K562 (cell line): ENCODE measurements at regions not wholly inside any gene's neighbourhood (a gene's known extent, or its start where the extent isn't known, plus 50 kb on each side); places are given as distances from the start of the nearest gene placed in this dataset.

Experiments
- ATAC-seq: fragments of 200-7000 bp; cut with Tn5 transposase; 3 replicates; pipeline ENCODE4 v1.9.1; 2020; ENCODE audit warnings: moderate library complexity
- BruUV-seq: library from RNA; stranded (reverse); fragments of 400-500 nt; replicated peaks from 2 replicates; lab custom pipeline; 2021; lab: Mats Ljungman, UMichigan
- CTCF ChIA-PET: fragments of 300-600 bp; formaldehyde crosslinking; extraction: SDS; loops from one replicate; lab custom pipeline; 2021; ENCODE audit warnings: low intra/inter-chr PET ratio; lab: Yijun Ruan, JAX
- POLR2A ChIA-PET: fragments of 300-600, 350-650 bp; sonication (Branson Sonifier 250); formaldehyde crosslinking; extraction: SDS; loops from one replicate; lab custom pipeline; 2021; ENCODE audit warnings: antibody characterized with exemption, inconsistent platforms; lab: Yijun Ruan, JAX
- DNase-seq, 4 experiments: peaks; one replicate each; pipeline versions ENCODE4 v3.0.0 to v3.0.0-alpha.2; 2011 to 2018; ENCODE audit warnings: low spot score in 3 of 4, mixed read lengths in 3 of 4; ENCODE audit errors: extremely low read depth in 1 of 4
- FAIRE-seq: peaks from 2 replicates; lab custom pipeline; 2011; peaks lifted over from hg19 to GRCh38; lab: Jason Lieb, UNC
- H2AFZ ChIP-seq: 2 replicates; pipeline ENCODE4 v1.6.0; 2011; ENCODE audit warnings: low read depth, low read length, control low read depth, inconsistent platforms
- H3K27ac ChIP-seq: fragments of 200-600 bp; 3 replicates; pipeline ENCODE4 v1.8.0; 2011; ENCODE audit warnings: low read depth, mild to moderate bottlenecking, control low read depth, inconsistent platforms, low read length, moderate library complexity, mixed read lengths; ENCODE audit errors: extremely low read depth
- H3K27me3 ChIP-seq, 2 experiments: fragments of 300-600 bp in 1 of 2; 2 replicates in 1 of 2; 3 replicates in 1 of 2; pipeline versions ENCODE4 v1.6.0 to v1.8.0; 2011; ENCODE audit warnings: inconsistent platforms in 2 of 2, low read length in 2 of 2, mild to moderate bottlenecking in 1 of 2, mixed read lengths in 1 of 2, moderate library complexity in 1 of 2; ENCODE audit not compliant: control insufficient read depth in 2 of 2, insufficient read depth in 2 of 2
- H3K36me3 ChIP-seq: fragments of 300-600 bp; 3 replicates; pipeline ENCODE4 v1.8.0; 2011; ENCODE audit warnings: mild to moderate bottlenecking, low read length, inconsistent platforms; ENCODE audit not compliant: control insufficient read depth, insufficient read depth
- H3K4me1 ChIP-seq, 2 experiments: fragments of 200-600 bp in 1 of 2; replicated peaks in 1 of 2; 2 replicates in 1 of 2; 3 replicates in 1 of 2; pipeline versions ENCODE4 v1.5.1 to v1.8.0; 2011; ENCODE audit warnings: inconsistent platforms in 2 of 2, low read length in 2 of 2, mild to moderate bottlenecking in 1 of 2, mixed read lengths in 1 of 2, moderate library complexity in 1 of 2; ENCODE audit not compliant: control insufficient read depth in 2 of 2, insufficient read depth in 2 of 2
- H3K4me2 ChIP-seq: 2 replicates; pipeline ENCODE4 v1.6.1; 2011; ENCODE audit warnings: low read length, control low read depth, inconsistent platforms, mixed read lengths; ENCODE audit not compliant: insufficient read depth
- H3K4me3 ChIP-seq: fragments of 200-600 bp; sonication (generic), shearing (Covaris generic); 2 replicates; pipeline ENCODE4 v1.5.1; 2016; ENCODE audit warnings: control low read depth, inconsistent platforms
- H3K79me2 ChIP-seq: fragments of 200-600 bp; 3 replicates; pipeline ENCODE4 v1.8.0; 2011; ENCODE audit warnings: low read length, inconsistent platforms; ENCODE audit not compliant: control insufficient read depth, insufficient read depth
- H3K9ac ChIP-seq, 2 experiments: 2 replicates each; pipeline versions ENCODE4 v1.6.0 to v1.6.1; 2011; ENCODE audit warnings: low read depth in 2 of 2, low read length in 2 of 2, control low read depth in 1 of 2, inconsistent platforms in 1 of 2, mild to moderate bottlenecking in 1 of 2, mixed read lengths in 1 of 2; ENCODE audit not compliant: insufficient read depth in 1 of 2
- H3K9me1 ChIP-seq: one replicate; pipeline ENCODE4 v1.6.0; 2011; ENCODE audit warnings: inconsistent platforms, mild to moderate bottlenecking, low read length, moderate library complexity; ENCODE audit not compliant: control insufficient read depth, insufficient read depth
- H3K9me3 ChIP-seq: replicated peaks from 2 replicates; pipeline ENCODE4 v1.5.1; 2011; ENCODE audit warnings: low read depth, low read length, inconsistent platforms; ENCODE audit not compliant: control insufficient read depth, insufficient read depth
- H4K20me1 ChIP-seq: replicated peaks from 2 replicates; pipeline ENCODE4 v1.6.1; 2011; ENCODE audit warnings: low read length, inconsistent platforms, mixed read lengths; ENCODE audit not compliant: control insufficient read depth, insufficient read depth
- ADNP ChIP-seq: fragments of 200-800 bp; sonication (Bioruptor generic); IDR thresholded peaks from 2 replicates; pipeline ENCODE4 v1.6.1; 2016; ENCODE audit warnings: missing genetic modification characterization, missing compliant biosample characterization
- CBX5 ChIP-seq: IDR thresholded peaks from 2 replicates; pipeline ENCODE4 v1.6.1; 2014; ENCODE audit warnings: low read depth, borderline replicate concordance
- CEBPB ChIP-seq: fragments of 450-650 bp; IDR thresholded peaks from 2 replicates; pipeline ENCODE4 v1.6.1; 2016; ENCODE audit warnings: missing genetic modification characterization, missing compliant biosample characterization
- E2F1 ChIP-seq: sonication (generic); formaldehyde crosslinking; IDR thresholded peaks from 2 replicates; pipeline ENCODE4 v1.8.1; 2023; ENCODE audit warnings: mild to moderate bottlenecking, missing genetic modification reagents, moderate library complexity
- ELF1 ChIP-seq: fragments of 200-800 bp; sonication (Bioruptor generic); IDR thresholded peaks from 2 replicates; pipeline ENCODE4 v1.6.1; 2016; ENCODE audit warnings: missing genetic modification characterization, missing compliant biosample characterization
- EP300 ChIP-seq: IDR thresholded peaks from 2 replicates; pipeline ENCODE4 v1.6.1; 2012; ENCODE audit warnings: low read length, improper control_type of control experiment
- GTF2E2 ChIP-seq: fragments of 200-800 bp; sonication (Bioruptor generic); IDR thresholded peaks from 2 replicates; pipeline ENCODE4 v1.6.1; 2016; ENCODE audit warnings: missing genetic modification characterization, missing compliant biosample characterization
- HDAC8 ChIP-seq: fragments of 450-650 bp; IDR thresholded peaks from 2 replicates; pipeline ENCODE4 v1.6.1; 2016; ENCODE audit warnings: mild to moderate bottlenecking, missing genetic modification characterization, moderate library complexity, missing compliant biosample characterization
- MAFG ChIP-seq: fragments of 450-650 bp; conservative IDR thresholded peaks from 2 replicates; pipeline ENCODE4 v1.6.1; 2016; ENCODE audit warnings: missing genetic modification characterization, missing compliant biosample characterization
- MEF2A ChIP-seq: IDR thresholded peaks from 2 replicates; pipeline ENCODE4 v1.6.1; 2011; ENCODE audit warnings: low read depth, mild to moderate bottlenecking, low read length, moderate library complexity; ENCODE audit not compliant: control insufficient read depth
- MTF1 ChIP-seq: fragments of 250-450 bp; sonication (Bioruptor Pico); IDR thresholded peaks from 2 replicates; pipeline ENCODE4 v1.9.0; 2021; ENCODE audit warnings: moderate library complexity, mild to moderate bottlenecking, inconsistent platforms, borderline replicate concordance
- PTRF ChIP-seq: fragments of 450-650 bp; IDR thresholded peaks from 2 replicates; pipeline ENCODE4 v1.6.1; 2016; ENCODE audit warnings: mild to moderate bottlenecking, missing genetic modification characterization, missing compliant biosample characterization
- RB1 ChIP-seq: fragments of 450-650 bp; IDR thresholded peaks from 2 replicates; pipeline ENCODE4 v1.6.1; 2017; ENCODE audit warnings: low read depth, mild to moderate bottlenecking
- RERE ChIP-seq: sonication (generic); formaldehyde crosslinking; IDR thresholded peaks from 2 replicates; pipeline ENCODE4 v1.8.0; 2023; ENCODE audit warnings: missing genetic modification reagents, mild to moderate bottlenecking, borderline replicate concordance
- TAF7 ChIP-seq: fragments of 450-650 bp; IDR thresholded peaks from 2 replicates; pipeline ENCODE4 v1.6.1; 2016; ENCODE audit warnings: missing genetic modification characterization, missing compliant biosample characterization
- TEAD4 ChIP-seq, 2 experiments: sonication (generic) in 1 of 2; formaldehyde crosslinking in 1 of 2; IDR thresholded peaks; 2 replicates each; pipeline versions ENCODE4 v1.6.1 to v1.8.0; 2012 to 2022; ENCODE audit warnings: borderline replicate concordance in 1 of 2, inconsistent platforms in 1 of 2, low read length in 1 of 2, mild to moderate bottlenecking in 1 of 2, missing genetic modification reagents in 1 of 2
- ZNF76 ChIP-seq: fragments of 250-450 bp; sonication (Bioruptor Pico); IDR thresholded peaks from 2 replicates; pipeline ENCODE4 v1.4.0; 2020; ENCODE audit warnings: mild to moderate bottlenecking, moderate library complexity, borderline replicate concordance
- ZZZ3 ChIP-seq: fragments of 450-650 bp; IDR thresholded peaks from 2 replicates; pipeline ENCODE4 v1.6.1; 2016; ENCODE audit warnings: antibody characterized with exemption, mild to moderate bottlenecking, moderate library complexity
- WGBS: fragments of 100-300 bp; shearing (Covaris generic); methylation state at CpG from one replicate; pipeline ENCODE4 v1.1.6; 2016; ENCODE audit warnings: low coverage, mixed read lengths; ENCODE audit not compliant: insufficient coverage; ENCODE audit errors: missing lambda C conversion rate; 5-methylcytosine and 5-hydroxymethylcytosine counted together
- in situ Hi-C: fragments of 300-500 bp; cut with MboI; formaldehyde crosslinking; loops from 4 replicates; pipeline ENCODE4 v1.15.0; 2018; ENCODE audit warnings: inconsistent platforms, mixed read lengths
- intact Hi-C: fragments of 100-400 bp; cut with micrococcal nuclease; formaldehyde crosslinking; loops from 2 replicates; pipeline ENCODE4 v1.14.2; 2022

- TF ChIP-seq CBX5, result no peak
- no peak for TF ChIP-seq MAFG (tag)
- no peak for TF ChIP-seq CEBPB (tag)
- no peak for TF ChIP-seq GTF2E2 (tag)
- TF ChIP-seq PTRF (tag), result no peak
- no peak for TF ChIP-seq RERE (CRISPR knock-in tag)
- no peak for TF ChIP-seq MTF1 (CRISPR knock-in tag)
These were observed 560.7 kb downstream of the LRRIQ3 start (continued) for GRCh38 chr1:73637264-73637663.

GRCh38 chr1:73635021-73635420 lies 563.0 kb downstream of the LRRIQ3 start:
- Histone ChIP-seq H3K27me3 (no peaks in the 10 kb centered on the region), H3K9me1 (no peaks in the 10 kb centered on the region), H3K27ac (no peak overlapping the region), H3K9ac (no peak overlapping the region), H4K20me1 (no peaks in the 10 kb centered on the region), H3K9me3 (no peaks in the 10 kb centered on the region), H3K4me1 (no peaks in the 10 kb centered on the region), H3K79me2 (no peaks in the 10 kb centered on the region), H2AFZ (no peak overlapping the region), H3K4me2 (no peak overlapping the region), H3K4me3 (no peak overlapping the region), H3K36me3 (no peaks in the 10 kb centered on the region)
- CTCF ChIA-PET, result no interaction called here
- FAIRE-seq, result no peak
- BruUV-seq, result no TSS peak
- POLR2A ChIA-PET, result no interaction called here
- in situ Hi-C loops, result no loop called here
- 0% methylated on average over 3 of the region's 3 CpGs for WGBS
- ATAC-seq, result no peak
- intact Hi-C loops, result no loop called here
- DNase-seq, result no peak
- TF ChIP-seq E2F1 (CRISPR knock-in tag), result no peak
- TF ChIP-seq RB1, result no peak
- no peak for TF ChIP-seq ADNP (tag)
- no peak for TF ChIP-seq ZNF76 (CRISPR knock-in tag)
- no peak for TF ChIP-seq ZZZ3
- no peak for TF ChIP-seq EP300
- TF ChIP-seq ELF1 (tag), result no peak
- no peak for TF ChIP-seq TEAD4 (IDR thresholded peaks at IDR 0.05; ENCODE audit: low read length)
- no peak for TF ChIP-seq TEAD4 (CRISPR knock-in tag; IDR thresholded peaks at IDR 0.05; ENCODE audit: borderline replicate concordance)
- TF ChIP-seq MEF2A, result no peak
- TF ChIP-seq TAF7 (tag), result no peak
- TF ChIP-seq HDAC8 (tag), result no peak
